ENCODE measurements at regions not wholly inside any gene's neighbourhood (a gene's known extent, or its start where the extent isn't known, plus 50 kb on each side); places are given as distances from the start of the nearest gene placed in this dataset.
"Not testable (repeated sequence)": the region's sequence is repeated elsewhere in the genome, so short reads cannot be mapped to it uniquely, and the experiment has no call there.

DNA sequence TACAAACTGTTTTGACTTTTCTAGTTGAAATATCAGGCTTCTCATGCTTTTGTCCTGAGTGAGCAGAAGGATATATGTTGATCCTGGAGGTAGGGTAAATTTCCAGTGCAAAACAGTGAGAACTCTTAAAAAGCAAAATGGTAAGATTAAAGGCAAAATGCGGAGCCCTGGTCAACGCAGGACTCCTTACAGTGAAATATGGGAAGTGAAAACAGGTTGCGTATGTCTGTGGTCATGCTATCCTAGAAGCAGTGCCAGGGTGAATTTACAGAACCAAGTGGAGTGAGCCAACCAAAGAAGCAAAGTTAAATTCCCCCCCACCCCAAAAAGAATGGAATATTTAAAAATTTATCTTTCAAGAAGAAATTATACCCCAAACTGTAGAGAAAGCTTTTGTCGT, 256.4 kb downstream of the NR2F2 start:
- DNase-seq = no peak

GRCh38 chr15:96589864-96590263, 259.4 kb downstream of the NR2F2 start:
- no peak for DNase-seq

DNA sequence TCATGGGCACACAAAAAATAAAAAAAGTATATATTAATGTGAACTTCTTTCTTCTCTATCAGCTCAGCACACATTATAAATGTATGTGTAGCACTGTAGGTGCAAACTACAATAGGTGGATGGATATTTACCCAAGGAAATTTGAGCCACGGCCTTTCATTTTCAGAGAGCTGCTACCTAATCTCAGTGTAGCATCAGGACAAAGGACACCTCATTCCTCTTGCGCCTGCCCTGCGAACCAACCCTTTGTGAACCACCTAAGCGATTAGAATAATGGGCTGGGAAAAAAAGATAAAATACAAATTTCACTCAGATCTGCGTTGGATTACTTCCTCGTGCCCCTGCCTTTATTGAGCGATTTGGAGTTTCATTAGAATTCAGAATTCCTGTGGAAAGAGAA, 263.2 kb downstream of the NR2F2 start:
- no peak for DNase-seq

GRCh38 chr15:96595951-96596350, 265.5 kb downstream of the NR2F2 start:
- no peak for DNase-seq

DNA sequence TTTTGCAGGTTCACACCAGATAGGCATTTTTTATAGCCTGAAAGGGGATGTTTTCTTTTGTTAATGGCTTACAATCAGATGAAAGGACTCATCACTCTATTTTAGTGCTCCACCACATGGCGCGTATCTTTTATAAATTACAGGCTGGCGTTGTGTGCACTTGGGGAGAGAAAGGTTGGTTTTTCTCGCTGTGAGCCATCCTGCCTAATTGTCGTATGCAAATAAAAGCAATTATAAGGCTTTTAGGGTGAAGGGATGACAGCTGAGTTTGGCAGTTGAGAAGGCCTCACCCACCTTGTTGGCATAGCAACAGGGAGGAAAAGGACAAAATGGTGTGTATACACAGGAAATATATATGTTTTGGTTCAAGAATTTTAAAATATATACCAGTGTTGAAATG, 268.0 kb downstream of the NR2F2 start:
- DNase-seq = no peak

DNA sequence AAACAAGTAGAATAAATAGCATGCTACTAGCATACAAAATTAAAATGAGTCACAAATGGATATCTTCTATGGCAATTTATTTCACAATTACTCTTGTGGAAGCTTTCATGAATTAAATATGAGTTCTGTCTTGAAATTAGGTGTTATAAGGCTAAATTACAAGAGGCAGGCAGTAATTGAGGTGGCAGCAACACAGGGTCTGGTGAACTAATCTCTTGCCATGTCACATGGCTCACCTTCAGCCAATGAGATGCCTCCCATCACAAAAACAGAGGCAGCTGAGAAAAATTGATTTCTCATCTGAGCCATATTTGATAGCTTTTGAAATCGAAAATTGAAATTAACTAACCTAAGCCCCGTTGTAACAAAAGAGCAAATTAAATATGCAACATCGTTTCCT, 268.8 kb downstream of the NR2F2 start:
- DNase-seq = no peak

DNA sequence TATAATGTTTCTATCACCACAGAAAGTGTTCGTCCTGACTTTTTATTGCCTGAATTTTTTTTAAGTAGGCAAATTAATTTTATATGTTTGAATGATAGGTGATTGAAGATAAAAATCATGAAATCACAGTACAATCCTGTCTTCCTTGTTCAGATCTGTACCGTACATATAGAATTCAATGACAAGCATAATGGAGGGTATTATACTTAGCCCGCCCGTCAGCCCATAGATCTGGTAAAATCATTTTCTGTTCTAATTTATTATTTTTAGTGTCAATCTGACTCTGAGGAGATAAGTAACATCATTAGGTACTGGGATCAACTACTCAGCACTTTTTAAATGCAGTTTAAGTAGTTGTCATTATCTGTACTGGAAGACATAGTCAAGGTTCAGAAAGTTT, 269.9 kb downstream of the NR2F2 start:
- no peak for DNase-seq

DNA sequence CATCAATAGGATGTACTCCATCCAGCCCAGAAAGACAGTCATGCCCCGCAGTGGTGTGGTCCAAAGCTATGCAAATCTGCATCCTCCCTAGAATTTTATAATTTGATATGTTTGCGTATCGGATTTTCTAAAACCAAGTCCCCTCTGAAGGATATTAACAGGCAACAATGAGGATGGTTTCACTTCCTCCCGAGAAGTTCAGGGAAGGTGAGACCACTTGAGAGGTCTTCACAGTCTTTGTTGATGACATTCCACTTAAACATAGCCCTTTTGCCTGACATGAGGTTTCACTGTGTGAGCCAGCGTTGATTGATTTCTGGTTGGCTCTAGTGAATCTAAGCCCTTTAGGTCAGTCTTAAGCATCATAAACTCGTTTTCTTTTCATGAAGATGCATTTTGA, 276.1 kb downstream of the NR2F2 start:
- no peak for DNase-seq

DNA sequence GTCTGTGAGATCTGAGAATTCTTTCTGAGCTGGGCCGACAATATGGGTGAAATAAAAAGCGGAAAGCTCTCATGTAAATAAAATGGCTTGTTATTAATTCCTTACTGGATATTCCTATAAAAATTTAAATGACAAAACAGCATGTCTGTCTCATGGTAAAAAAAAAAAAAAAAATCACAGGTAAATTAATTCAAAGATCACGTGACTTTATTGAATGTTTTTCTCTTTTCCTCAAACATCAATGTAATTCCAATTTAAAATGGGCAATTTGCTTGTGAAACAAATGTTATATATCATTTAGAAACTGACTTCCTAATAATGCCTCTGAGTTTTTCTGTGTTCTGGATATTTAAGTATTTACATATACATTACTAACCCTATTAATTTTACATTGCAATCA, 280.3 kb downstream of the NR2F2 start:
- no peak for DNase-seq

- no peak for DNase-seq
These were observed 282.4 kb downstream of the NR2F2 start for GRCh38 chr15:96612917-96613316.

DNA sequence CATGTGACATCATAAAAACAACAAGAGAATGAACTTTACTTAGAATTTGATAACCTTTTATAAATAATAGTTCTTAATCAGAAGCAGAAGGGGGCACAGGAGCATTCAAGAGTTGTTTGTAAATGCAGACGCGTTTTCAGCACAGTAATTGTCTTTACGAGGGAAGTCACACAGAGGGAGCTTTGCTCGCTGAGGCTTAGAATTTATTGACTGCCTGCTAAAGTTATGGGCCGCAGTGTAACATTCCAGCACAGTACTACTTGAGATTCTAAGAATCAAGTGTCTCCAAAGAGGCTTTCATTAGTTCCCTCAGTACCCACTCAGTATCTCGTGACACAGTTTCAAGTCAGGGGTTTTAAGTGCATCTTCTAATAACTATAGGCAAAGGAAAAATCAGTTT, 288.7 kb downstream of the NR2F2 start:
- no peak for DNase-seq

DNA sequence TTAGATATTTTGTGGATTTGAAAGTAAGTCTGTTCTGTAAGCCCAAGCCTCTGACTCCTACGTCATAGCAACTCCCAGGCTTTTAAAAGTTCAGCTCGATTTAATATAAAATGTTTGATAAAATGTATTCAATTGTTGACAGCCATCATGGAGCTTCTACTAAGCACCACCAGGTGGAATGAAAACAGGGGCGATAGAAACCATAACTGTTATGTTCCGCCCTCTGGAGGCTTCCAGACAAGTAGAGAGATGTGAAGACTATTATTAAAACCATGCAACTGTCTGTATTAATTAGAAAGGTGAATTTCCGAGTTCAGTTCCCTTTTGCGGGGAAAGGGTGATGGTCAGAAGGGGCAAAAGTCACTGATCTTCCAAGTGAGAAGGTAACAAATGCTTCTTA, 292.2 kb downstream of the NR2F2 start:
- DNase-seq = no peak

DNA sequence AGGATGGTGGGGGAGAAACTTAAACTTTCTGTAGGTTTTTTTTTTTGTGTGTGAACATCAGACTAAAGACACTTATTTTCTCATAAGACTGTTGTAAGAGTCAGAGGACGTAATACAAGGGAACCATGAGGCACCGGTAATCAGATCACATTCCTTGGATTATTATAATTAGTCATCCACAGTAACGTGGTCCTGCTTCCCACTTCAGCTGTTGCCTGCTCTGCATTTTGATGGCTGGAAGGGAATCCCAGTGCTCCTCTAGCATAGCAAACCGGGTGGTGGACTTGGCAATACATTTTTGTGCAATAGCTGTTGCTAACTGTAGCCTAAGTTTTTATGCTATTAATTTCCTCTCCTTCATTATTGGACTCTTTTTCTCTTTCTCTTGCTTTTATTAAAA, 294.8 kb downstream of the NR2F2 start:
- DNase-seq = no peak

DNA sequence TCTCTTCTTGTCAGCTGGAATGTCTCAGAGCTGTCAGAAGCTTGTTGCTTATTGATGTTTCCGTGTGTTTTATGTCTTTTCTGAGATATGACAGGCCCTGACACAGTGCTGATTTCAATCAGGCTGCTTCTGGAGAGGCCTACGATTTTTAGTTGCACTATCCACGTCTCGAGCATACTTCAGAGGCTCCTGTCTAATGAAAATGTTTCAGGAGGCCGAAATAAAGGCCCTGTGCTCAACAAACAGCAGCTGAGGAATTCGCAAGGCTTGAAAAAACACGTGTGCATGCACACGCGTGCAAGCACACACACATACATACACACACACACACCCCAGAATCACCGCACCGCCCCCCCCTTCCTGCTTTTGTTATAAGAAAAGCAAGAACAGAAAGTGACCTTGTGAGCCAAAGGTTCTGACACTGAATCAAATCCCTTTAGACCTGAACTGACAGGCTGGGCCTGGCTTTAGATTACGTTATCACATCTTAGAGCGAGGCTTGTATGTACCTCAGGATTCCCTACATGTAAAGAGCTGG, 296.6 kb downstream of the NR2F2 start:
- DNase-seq = no peak

- DNase-seq = no peak
These were observed 299.0 kb downstream of the NR2F2 start for GRCh38 chr15:96629511-96629910.

DNA sequence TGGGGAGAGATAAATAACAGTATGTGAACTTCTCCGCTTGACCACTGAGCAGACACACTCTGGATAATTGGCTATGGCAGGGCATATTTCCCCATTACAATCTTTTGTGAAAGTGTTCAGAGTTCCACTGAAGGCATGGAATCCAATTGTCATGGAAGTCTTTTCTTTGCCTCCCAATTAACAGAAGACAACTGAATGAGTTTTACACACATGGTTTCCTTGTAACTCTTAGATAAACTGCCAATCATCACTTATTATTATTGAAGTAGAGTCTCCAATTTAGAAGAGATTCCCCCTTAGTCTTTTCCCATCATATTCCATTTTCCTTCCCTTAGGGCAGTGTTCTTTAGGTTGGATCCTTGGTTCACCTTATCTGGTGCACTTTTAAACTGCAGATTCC, 308.3 kb downstream of the NR2F2 start:
- no peak for DNase-seq

- no peak for DNase-seq
These were observed 315.3 kb downstream of the NR2F2 start for GRCh38 chr15:96645796-96646195.

DNA sequence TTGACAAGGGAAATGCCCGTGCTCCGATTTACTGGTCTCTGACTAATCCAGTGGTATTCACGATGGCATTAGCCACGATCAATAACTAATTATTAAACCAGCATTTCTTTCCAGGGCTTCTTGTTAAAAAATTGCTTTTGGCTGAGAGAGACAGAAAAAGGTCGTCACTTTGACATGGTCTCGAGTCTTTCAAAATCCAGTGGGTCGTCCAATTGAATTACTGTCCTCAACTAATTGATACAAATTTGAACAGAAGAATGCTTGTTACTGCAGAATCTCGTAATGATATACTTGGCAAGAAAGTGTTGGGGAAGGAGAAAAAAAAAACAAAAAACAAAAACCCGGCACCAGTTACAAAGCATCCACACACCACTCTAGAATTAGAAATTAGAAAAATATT, 318.4 kb downstream of the NR2F2 start:
- DNase-seq = no peak

GRCh38 chr15:96657096-96657495, 326.6 kb downstream of the NR2F2 start:
- no peak for DNase-seq

GRCh38 chr15:96666979-96667378, 336.5 kb downstream of the NR2F2 start:
- DNase-seq = not testable (repeated sequence)

DNA sequence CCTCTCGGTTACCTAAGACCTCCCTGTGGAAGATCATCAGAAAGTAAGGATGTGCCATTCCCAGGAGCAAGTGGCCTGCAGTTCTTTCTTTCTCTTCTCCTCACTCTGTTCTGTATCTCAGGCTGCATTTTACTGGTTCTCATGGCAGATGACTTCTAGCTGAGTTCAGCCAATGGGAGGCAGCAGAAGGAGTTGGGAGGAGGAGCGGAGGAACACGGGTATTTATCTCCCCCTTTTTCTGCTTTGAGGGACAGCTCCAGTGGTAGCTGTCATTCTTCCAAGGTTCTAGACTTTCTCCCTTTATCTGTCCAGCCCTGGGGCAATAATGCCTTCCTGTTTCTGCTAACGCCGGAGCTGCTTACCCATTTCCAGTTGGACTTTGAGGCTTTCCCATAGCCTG, 339.9 kb downstream of the NR2F2 start:
- no peak for DNase-seq

DNA sequence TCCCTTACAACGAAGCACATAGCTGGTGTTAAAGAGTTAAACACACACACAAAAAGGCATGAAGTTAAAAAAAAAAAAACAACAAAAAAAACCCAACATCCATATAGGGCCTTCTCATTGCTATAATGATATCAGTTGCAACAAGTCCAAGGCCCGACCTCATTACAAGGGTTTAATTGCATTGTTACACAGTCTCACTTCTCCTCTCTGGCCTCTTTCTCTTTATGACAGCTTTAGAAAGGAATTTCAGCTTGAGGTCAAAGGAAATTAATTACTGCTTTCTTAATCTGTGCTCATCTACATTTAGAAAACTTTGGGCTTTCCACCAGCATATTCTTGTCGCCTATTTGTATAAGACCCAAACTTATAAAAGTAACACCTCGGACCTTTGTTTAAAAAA, 342.1 kb downstream of the NR2F2 start:
- DNase-seq = no peak

GRCh38 chr15:96678386-96678785, 347.9 kb downstream of the NR2F2 start:
- DNase-seq = no peak

DNA sequence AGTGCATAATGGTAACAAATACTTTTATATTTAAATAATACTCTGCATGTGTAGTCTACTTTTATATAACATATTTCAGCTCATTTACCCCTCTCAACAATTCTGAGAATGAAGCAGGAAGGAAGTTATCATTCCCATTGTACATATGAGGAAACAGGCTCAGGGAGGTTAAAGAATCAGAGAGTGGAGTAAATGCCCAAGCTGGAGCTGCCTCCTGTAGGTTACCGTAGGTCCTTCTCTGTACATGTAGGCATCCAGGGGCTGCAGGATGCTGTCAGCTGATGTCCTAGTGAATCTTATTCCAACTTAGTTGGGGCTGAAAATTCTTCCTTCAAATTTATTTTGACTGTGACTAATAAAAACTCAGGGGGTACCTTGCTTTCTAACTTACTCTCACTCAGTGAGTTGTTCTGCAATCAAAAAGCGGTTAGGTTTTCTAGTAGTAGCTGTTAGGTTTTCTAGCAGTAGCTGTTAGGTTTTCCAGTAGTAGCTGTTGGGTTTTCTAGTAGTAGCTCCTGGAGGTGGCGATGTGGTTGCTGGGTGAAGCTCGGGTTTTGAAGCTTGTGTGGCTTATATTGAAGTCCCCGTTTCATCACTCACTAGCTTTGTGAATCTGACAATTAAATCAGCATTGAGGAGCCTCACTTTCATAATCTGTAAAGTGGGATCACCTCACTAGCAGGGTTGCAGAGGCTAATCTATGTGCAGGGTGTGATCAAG, 357.0 kb downstream of the NR2F2 start:
- DNase-seq = no peak

- no peak for DNase-seq
These were observed 360.2 kb downstream of the NR2F2 start for GRCh38 chr15:96690733-96691132.
